NT2/D1 (cell line): ENCODE measurements at regions not wholly inside any gene's neighbourhood (a gene's known extent, or its start where the extent isn't known, plus 50 kb on each side); places are given as distances from the start of the nearest gene placed in this dataset.

Source experiments
- DNase-seq: peaks from one replicate; pipeline ENCODE4 v3.0.0-alpha.2; 2011; ENCODE audit warnings: low read depth, low spot score
- H3K27me3 ChIP-seq: 2 replicates; pipeline ENCODE4 v1.6.0; 2011; ENCODE audit warnings: mild to moderate bottlenecking; ENCODE audit not compliant: insufficient read length, insufficient read depth
- H3K36me3 ChIP-seq: 2 replicates; pipeline ENCODE4 v1.6.1; 2011; ENCODE audit warnings: mild to moderate bottlenecking, low read length, mixed read lengths; ENCODE audit not compliant: insufficient read depth, insufficient read length
- H3K4me1 ChIP-seq: 2 replicates; pipeline ENCODE4 v1.5.1; 2011; ENCODE audit not compliant: insufficient read depth, insufficient read length
- H3K4me3 ChIP-seq: 2 replicates; pipeline ENCODE4 v1.5.1; 2011; ENCODE audit warnings: low read depth; ENCODE audit not compliant: insufficient read length
- H3K9ac ChIP-seq: 2 replicates; pipeline ENCODE4 v1.6.0; 2011; ENCODE audit warnings: low read depth; ENCODE audit not compliant: insufficient read length
- H3K9me3 ChIP-seq: 2 replicates; pipeline ENCODE4 v1.5.1; 2011; ENCODE audit warnings: mild to moderate bottlenecking, low read length; ENCODE audit not compliant: insufficient read depth
- SUZ12 ChIP-seq: IDR thresholded peaks from 2 replicates; pipeline ENCODE4 v1.6.1; 2011; ENCODE audit not compliant: insufficient read length, insufficient read depth; ENCODE audit errors: extremely low read depth
- YY1 ChIP-seq: IDR thresholded peaks from 2 replicates; pipeline ENCODE4 v1.6.1; 2011; ENCODE audit not compliant: insufficient read length, insufficient read depth
- ZNF274 ChIP-seq: IDR thresholded peaks from 2 replicates; pipeline ENCODE4 v1.6.1; 2011; ENCODE audit warnings: mild to moderate bottlenecking, low read depth, low read length

DNA sequence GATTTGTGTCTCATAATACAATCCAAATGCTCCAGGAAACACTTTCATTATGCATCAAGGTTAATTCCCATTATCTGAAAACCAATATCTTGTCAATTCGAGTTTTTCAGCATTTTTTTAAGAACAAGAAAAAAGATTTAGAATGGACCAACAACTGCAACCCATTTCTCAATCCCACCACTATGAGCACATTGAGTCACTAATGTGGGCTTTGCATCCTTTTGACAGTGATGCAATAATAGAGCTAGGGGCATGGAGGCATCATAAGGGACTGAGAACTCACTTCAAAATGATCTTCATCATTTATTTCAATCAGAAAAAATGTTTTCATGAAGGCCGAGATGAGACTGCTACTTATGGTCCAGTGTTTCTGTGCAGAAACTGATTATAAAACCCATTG is 74.8 kb upstream of the DEFB112 start:
- DNase-seq = no peak

GRCh38 chr6:50128420-50129005 is 78.8 kb upstream of the DEFB112 start:
- no peak for DNase-seq
- no peaks in the 10 kb centered on the region for H3K9me3 ChIP-seq
- TF ChIP-seq SUZ12 (no peak), ZNF274 (no peak), YY1 (no peak)
- no peaks in the 10 kb centered on the region for H3K4me1 ChIP-seq
- no peaks in the 10 kb centered on the region for H3K36me3 ChIP-seq
- no peaks in the 10 kb centered on the region for H3K27me3 ChIP-seq
- H3K9ac ChIP-seq = no peak overlapping the region
- no peak overlapping the region for H3K4me3 ChIP-seq

More for the DNA sequence above, 74.8 kb upstream of the DEFB112 start:
- TF ChIP-seq ZNF274 (no peak), SUZ12 (no peak), YY1 (no peak)
- Histone ChIP-seq H3K4me1 (no peaks in the 10 kb centered on the region), H3K9ac (no peak overlapping the region), H3K9me3 (no peaks in the 10 kb centered on the region), H3K27me3 (no peaks in the 10 kb centered on the region), H3K4me3 (no peak overlapping the region), H3K36me3 (no peaks in the 10 kb centered on the region)

GRCh38 chr6:50135968-50136367 is 86.2 kb upstream of the DEFB112 start:
- Histone ChIP-seq H3K4me3 (no peak overlapping the region), H3K36me3 (no peaks in the 10 kb centered on the region), H3K4me1 (no peaks in the 10 kb centered on the region), H3K27me3 (no peaks in the 10 kb centered on the region), H3K9me3 (no peaks in the 10 kb centered on the region), H3K9ac (no peak overlapping the region)
- no peak for DNase-seq
- TF ChIP-seq ZNF274 (no peak), SUZ12 (no peak), YY1 (no peak)

DNA sequence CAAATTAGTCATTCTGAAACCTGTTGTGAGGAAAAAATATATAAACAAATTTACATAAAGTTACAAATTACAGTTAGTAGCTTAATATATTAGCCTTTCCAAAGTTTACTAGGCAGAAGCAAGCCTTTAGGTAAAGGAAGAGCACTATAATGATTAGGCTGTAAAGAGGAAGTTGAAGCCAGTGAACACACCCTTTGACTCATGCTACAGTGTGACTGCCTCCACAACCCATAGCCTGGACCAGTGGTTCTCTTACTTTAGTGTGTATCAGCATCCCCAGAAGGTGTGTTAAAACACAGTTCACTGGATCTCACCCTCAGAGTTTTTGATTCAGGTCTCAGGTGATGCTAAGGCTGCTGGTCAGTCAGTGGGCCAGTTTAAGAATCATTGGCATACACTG is 91.4 kb upstream of the DEFB112 start:
- H3K27me3 ChIP-seq = no peaks in the 10 kb centered on the region
- no peaks in the 10 kb centered on the region for H3K4me1 ChIP-seq
- no peak overlapping the region for H3K9ac ChIP-seq
- no peak for DNase-seq
- no peaks in the 10 kb centered on the region for H3K36me3 ChIP-seq
- no peaks in the 10 kb centered on the region for H3K9me3 ChIP-seq
- H3K4me3 ChIP-seq = no peak overlapping the region
- TF ChIP-seq ZNF274 = no peak
- no peak for TF ChIP-seq YY1
- no peak for TF ChIP-seq SUZ12

DNA sequence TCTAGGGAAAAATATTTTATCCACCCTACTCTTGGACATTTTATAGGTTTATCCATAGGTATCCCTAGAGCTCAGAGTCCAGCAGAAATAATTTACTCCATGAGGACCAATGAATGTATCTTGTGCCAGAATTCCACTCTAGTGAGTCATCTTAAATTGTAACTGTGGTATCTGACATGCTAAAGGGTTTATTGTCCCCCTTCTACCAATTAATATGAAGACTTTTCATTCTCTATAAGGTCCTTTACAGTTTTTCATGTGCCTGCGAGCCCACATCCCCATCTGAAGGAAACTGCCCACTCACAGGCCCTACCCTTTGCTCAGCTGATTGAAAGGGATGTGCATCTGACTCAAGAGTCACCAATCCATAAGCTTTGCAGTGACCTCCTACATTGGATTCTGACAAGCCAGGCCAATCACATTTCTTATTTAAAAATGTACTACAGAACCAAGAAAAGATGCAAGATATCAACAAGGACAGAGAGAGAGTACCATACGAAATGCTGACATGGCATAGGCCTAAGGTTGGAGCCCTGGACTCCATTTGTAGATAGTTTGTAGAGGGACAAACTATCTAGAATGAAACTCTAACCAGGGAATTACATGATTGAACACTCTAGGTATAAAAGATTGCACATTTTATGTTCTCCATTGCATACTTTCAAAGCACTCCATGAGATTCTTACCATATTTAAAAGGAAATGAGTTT is 93.4 kb upstream of the DEFB112 start:
- H3K4me1 ChIP-seq = no peaks in the 10 kb centered on the region
- no peak for DNase-seq
- H3K9ac ChIP-seq = no peak overlapping the region
- H3K27me3 ChIP-seq = no peaks in the 10 kb centered on the region
- no peaks in the 10 kb centered on the region for H3K36me3 ChIP-seq
- no peak for TF ChIP-seq ZNF274
- no peak for TF ChIP-seq YY1
- TF ChIP-seq SUZ12 = no peak
- H3K9me3 ChIP-seq = no peaks in the 10 kb centered on the region
- no peak overlapping the region for H3K4me3 ChIP-seq

GRCh38 chr6:50145125-50145524 is 95.4 kb upstream of the DEFB112 start:
- Histone ChIP-seq H3K4me1 (no peaks in the 10 kb centered on the region), H3K27me3 (no peaks in the 10 kb centered on the region), H3K9ac (no peak overlapping the region), H3K36me3 (no peaks in the 10 kb centered on the region), H3K9me3 (no peaks in the 10 kb centered on the region), H3K4me3 (no peak overlapping the region)
- TF ChIP-seq SUZ12 (no peak), ZNF274 (no peak)
- DNase-seq = no peak

DNA sequence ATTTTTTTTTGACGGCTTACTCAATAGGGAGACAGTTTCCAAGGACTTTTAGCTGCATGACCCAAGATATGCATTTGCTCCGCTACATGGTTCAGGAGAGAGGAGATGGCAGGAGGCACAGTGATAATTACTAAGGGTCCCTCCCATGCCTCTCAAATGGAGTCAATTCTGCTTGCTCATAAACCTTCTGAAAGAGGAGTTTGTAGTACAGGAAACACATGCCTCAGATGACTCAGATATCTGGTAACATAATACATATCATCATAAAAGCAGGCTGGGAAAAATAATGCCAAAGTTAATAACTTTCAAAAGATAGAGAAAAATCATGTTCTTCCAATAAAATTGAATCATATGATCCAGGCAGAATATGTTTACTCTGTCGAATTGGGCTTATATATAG is 97.6 kb upstream of the DEFB112 start:
- Histone ChIP-seq H3K27me3 (no peaks in the 10 kb centered on the region), H3K4me3 (no peak overlapping the region), H3K4me1 (no peaks in the 10 kb centered on the region), H3K9me3 (no peaks in the 10 kb centered on the region), H3K36me3 (no peaks in the 10 kb centered on the region), H3K9ac (no peak overlapping the region)
- DNase-seq = no peak
- no peak for TF ChIP-seq SUZ12
- no peak for TF ChIP-seq YY1
- TF ChIP-seq ZNF274 = no peak

GRCh38 chr6:50180646-50181045 is 130.9 kb upstream of the DEFB112 start:
- no peak overlapping the region for H3K9ac ChIP-seq
- no peak overlapping the region for H3K4me3 ChIP-seq
- H3K36me3 ChIP-seq = no peaks in the 10 kb centered on the region
- DNase-seq = no peak
- no peaks in the 10 kb centered on the region for H3K9me3 ChIP-seq
- H3K4me1 ChIP-seq = no peaks in the 10 kb centered on the region
- TF ChIP-seq SUZ12 (no peak), YY1 (no peak)
- H3K27me3 ChIP-seq = no peaks in the 10 kb centered on the region
